Endothelial cell (in vitro differentiated cells): ENCODE measurements at regions not wholly inside any gene's neighbourhood (a gene's known extent, or its start where the extent isn't known, plus 50 kb on each side); places are given as distances from the start of the nearest gene placed in this dataset.
"Not testable (repeated sequence)": the region's sequence is repeated elsewhere in the genome, so short reads cannot be mapped to it uniquely, and the experiment has no call there.

Source experiments
- DNase-seq: peaks from one replicate; pipeline ENCODE4 v3.0.0; 2021; ENCODE audit warnings: low spot score
- H3K27ac Mint-ChIP-seq: one replicate; pipeline ENCODE4 v1.8.0; 2021; ENCODE audit warnings: mixed read lengths, inconsistent platforms; ENCODE audit not compliant: unreplicated experiment
- H3K27me3 Mint-ChIP-seq: one replicate; pipeline ENCODE4 v1.8.0; 2021; ENCODE audit warnings: mild to moderate bottlenecking, moderate library complexity, mixed read lengths, inconsistent platforms; ENCODE audit not compliant: unreplicated experiment
- H3K36me3 Mint-ChIP-seq: one replicate; pipeline ENCODE4 v1.8.0; 2021; ENCODE audit warnings: mild to moderate bottlenecking, low read depth, mixed read lengths, inconsistent platforms; ENCODE audit not compliant: unreplicated experiment
- H3K4me1 Mint-ChIP-seq: one replicate; pipeline ENCODE4 v1.8.0; 2021; ENCODE audit warnings: mild to moderate bottlenecking, mixed read lengths, inconsistent platforms; ENCODE audit not compliant: unreplicated experiment
- H3K4me3 Mint-ChIP-seq: one replicate; pipeline ENCODE4 v1.8.0; 2021; ENCODE audit warnings: mild to moderate bottlenecking, mixed read lengths, inconsistent platforms; ENCODE audit not compliant: unreplicated experiment
- H3K9me3 Mint-ChIP-seq: one replicate; pipeline ENCODE4 v1.8.0; 2021; ENCODE audit warnings: mixed read lengths, inconsistent platforms; ENCODE audit not compliant: unreplicated experiment
- TF ChIP-seq, protein P1 (sequence below): fragments of 200-600 bp; sonication (generic); IDR thresholded peaks from one replicate; pipeline ENCODE4 v1.5.0; 2021; ENCODE audit warnings: antibody characterized with exemption; ENCODE audit not compliant: unreplicated experiment

GRCh38 chr10:129063212-129063611 lies 403.8 kb upstream of the MGMT start:
- no peaks in the 10 kb centered on the region for H3K4me1 Mint-ChIP-seq

GRCh38 chr10:129063877-129064276 lies 403.2 kb upstream of the MGMT start:
- Mint-ChIP-seq H3K4me1 (no peaks in the 10 kb centered on the region), H3K27ac (no peak overlapping the region), H3K4me3 (no peak overlapping the region), H3K36me3 (no peaks in the 10 kb centered on the region), H3K9me3 (no peaks in the 10 kb centered on the region), H3K27me3 (no peaks in the 10 kb centered on the region)
- no peak for DNase-seq
- TF ChIP-seq, protein P1, sequence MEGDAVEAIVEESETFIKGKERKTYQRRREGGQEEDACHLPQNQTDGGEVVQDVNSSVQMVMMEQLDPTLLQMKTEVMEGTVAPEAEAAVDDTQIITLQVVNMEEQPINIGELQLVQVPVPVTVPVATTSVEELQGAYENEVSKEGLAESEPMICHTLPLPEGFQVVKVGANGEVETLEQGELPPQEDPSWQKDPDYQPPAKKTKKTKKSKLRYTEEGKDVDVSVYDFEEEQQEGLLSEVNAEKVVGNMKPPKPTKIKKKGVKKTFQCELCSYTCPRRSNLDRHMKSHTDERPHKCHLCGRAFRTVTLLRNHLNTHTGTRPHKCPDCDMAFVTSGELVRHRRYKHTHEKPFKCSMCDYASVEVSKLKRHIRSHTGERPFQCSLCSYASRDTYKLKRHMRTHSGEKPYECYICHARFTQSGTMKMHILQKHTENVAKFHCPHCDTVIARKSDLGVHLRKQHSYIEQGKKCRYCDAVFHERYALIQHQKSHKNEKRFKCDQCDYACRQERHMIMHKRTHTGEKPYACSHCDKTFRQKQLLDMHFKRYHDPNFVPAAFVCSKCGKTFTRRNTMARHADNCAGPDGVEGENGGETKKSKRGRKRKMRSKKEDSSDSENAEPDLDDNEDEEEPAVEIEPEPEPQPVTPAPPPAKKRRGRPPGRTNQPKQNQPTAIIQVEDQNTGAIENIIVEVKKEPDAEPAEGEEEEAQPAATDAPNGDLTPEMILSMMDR, result no peak

More at GRCh38 chr10:129063212-129063611, 403.8 kb upstream of the MGMT start:
- H3K4me3 Mint-ChIP-seq, result no peak overlapping the region
- no peak for DNase-seq
- no peaks in the 10 kb centered on the region for H3K27me3 Mint-ChIP-seq
- H3K9me3 Mint-ChIP-seq, result no peaks in the 10 kb centered on the region
- H3K27ac Mint-ChIP-seq, result no peak overlapping the region
- TF ChIP-seq, protein P1, result no peak
- no peaks in the 10 kb centered on the region for H3K36me3 Mint-ChIP-seq

DNA sequence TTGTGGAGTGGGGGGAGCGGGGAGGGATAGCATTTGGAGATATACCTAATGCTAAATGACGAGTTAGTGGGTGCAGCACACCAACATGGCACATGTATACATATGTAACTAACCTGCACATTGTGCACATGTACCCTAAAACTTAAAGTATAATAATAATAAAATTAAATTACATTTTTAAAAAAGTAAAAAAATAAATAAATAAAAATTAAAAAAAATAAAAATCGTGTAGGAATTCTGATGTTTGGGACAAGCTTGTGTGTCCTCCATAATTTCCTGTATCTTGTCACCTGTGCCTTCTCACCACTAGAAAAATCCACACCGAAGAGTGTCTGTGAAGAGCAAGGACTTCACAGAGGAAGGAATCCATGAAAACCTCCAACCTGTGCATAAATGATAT lies 400.5 kb upstream of the MGMT start:
- H3K27me3 Mint-ChIP-seq, H3K36me3 Mint-ChIP-seq, H3K4me1 Mint-ChIP-seq, H3K4me3 Mint-ChIP-seq, H3K27ac Mint-ChIP-seq, H3K9me3 Mint-ChIP-seq, DNase-seq: not testable (repeated sequence)

DNA sequence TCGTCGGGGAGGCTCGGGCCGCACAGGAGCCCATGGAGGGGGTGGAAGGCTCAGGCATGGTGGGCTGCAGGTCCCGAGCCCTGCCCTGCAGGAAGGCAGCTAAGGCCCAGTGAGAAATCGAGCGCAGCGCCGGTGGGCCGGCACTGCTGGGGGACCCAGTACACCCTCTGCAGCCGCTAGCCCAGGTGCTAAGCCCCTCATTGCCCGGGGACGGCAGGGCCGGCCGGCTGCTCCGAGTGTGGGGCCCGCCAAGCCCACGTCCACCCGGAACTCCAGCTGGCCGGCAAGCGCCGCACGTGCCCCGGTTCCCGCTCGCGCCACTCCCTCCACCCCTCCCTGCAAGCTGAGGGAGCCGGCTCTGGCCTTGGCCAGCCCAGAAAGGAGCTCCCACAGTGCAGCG lies 395.6 kb upstream of the MGMT start:
- H3K4me1 Mint-ChIP-seq, DNase-seq, H3K27me3 Mint-ChIP-seq, H3K9me3 Mint-ChIP-seq, H3K27ac Mint-ChIP-seq, H3K4me3 Mint-ChIP-seq, H3K36me3 Mint-ChIP-seq: not testable (repeated sequence)

DNA sequence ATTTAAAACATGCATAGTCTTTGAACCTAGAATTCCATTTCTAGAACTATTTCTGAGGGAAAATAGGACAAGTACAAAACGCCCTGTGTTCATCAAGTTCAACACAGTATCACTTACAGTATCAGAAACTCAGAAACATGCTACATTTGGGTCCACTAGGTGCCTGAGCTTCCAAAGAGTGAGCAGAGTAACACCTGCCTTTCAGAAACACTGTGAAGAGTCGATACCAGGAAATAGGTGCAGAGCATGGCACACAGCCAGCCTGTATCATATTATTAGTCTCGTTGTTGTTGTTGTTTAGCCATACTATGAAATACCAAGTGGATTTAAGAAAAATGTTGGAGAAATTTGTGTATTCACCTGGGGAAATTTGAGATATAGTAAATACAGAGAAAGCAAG lies 392.1 kb upstream of the MGMT start:
- no peak for DNase-seq
- no peak overlapping the region for H3K4me3 Mint-ChIP-seq
- no peaks in the 10 kb centered on the region for H3K4me1 Mint-ChIP-seq
- no peaks in the 10 kb centered on the region for H3K9me3 Mint-ChIP-seq
- H3K27ac Mint-ChIP-seq, result no peak overlapping the region
- H3K27me3 Mint-ChIP-seq, result peaks cover 2% of the 10 kb centered on the region
- TF ChIP-seq, protein P1, result no peak
- H3K36me3 Mint-ChIP-seq, result no peaks in the 10 kb centered on the region

DNA sequence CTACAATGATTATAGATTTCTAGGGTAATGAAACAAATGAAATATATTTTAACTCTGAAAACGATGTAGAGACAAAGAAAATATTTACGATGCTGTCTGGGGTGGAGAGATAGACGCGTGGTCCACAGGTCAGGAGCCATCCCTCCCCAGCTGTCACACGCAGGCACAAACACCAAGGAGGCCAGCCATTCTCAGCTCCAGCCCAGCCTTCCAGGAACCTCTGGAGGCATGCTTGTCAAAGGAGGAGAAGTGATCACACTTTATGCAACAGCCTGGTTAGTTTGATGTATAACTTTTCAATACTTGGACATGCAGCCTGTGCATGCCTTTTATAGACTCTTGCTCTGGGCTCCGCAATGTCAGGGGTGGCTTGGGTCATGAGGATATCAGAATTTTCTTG lies 391.5 kb upstream of the MGMT start:
- no peak for DNase-seq
- Mint-ChIP-seq H3K4me3 (no peak overlapping the region), H3K27ac (no peak overlapping the region), H3K36me3 (no peaks in the 10 kb centered on the region), H3K27me3 (peaks cover 2% of the 10 kb centered on the region), H3K4me1 (no peaks in the 10 kb centered on the region), H3K9me3 (peaks cover 3% of the 10 kb centered on the region)
- TF ChIP-seq, protein P1, result no peak
